ENCODE measurements at regions not wholly inside any gene's neighbourhood (a gene's known extent, or its start where the extent isn't known, plus 50 kb on each side); places are given as distances from the start of the nearest gene placed in this dataset.

GRCh38 chr3:118480101-118480860 is 554.4 kb downstream of the IGSF11 start:
- BruUV-seq (replicated peaks) = no TSS peak
- Histone ChIP-seq H3K9me1 (ENCODE audit: control insufficient read depth, insufficient read depth, low read length) (no peaks in the 10 kb centered on the region), H3K27me3 (ENCODE audit: control insufficient read depth in 2 of 2, insufficient read depth in 2 of 2, low read length in 2 of 2) (no peaks in the 10 kb centered on the region), H3K79me2 (ENCODE audit: control insufficient read depth, insufficient read depth, low read length) (no peaks in the 10 kb centered on the region), H3K4me3 (no peak overlapping the region), H3K36me3 (ENCODE audit: control insufficient read depth, insufficient read depth, low read length) (no peaks in the 10 kb centered on the region), H3K9ac (ENCODE audit: insufficient read depth in 1 of 2, low read depth in 2 of 2, low read length in 2 of 2) (no peak overlapping the region), H3K9me3 (replicated peaks; ENCODE audit: control insufficient read depth, insufficient read depth, low read depth, low read length) (no peaks in the 10 kb centered on the region), H2AFZ (ENCODE audit: low read depth, low read length) (no peak overlapping the region), H3K27ac (ENCODE audit: extremely low read depth, low read depth, low read length) (no peak overlapping the region), H3K4me2 (ENCODE audit: insufficient read depth, low read length) (no peak overlapping the region), H4K20me1 (replicated peaks; ENCODE audit: control insufficient read depth, insufficient read depth, low read length) (no peaks in the 10 kb centered on the region), H3K4me1 (replicated peaks in 1 of 2; ENCODE audit: control insufficient read depth in 2 of 2, insufficient read depth in 2 of 2, low read length in 2 of 2) (no peaks in the 10 kb centered on the region)
- ATAC-seq (no peak), FAIRE-seq (no peak), DNase-seq (ENCODE audit: extremely low read depth in 1 of 4, low spot score in 3 of 4) (no peak)
- ChIA-PET CTCF (ENCODE audit: low intra/inter-chr PET ratio) (no interaction called here), POLR2A (no interaction called here)
- in situ Hi-C loops (cut with MboI) = no loop called here
- TF ChIP-seq ZNF699 (CRISPR knock-in tag; IDR thresholded peaks at IDR 0.05; ENCODE audit: insufficient replicate concordance) (no peak), SPI1 (IDR thresholded peaks at IDR 0.05; ENCODE audit: borderline replicate concordance, low read depth, low read length) (peak; percentile 84)
- 19% methylated on average over 2 of the region's 4 CpGs for WGBS (ENCODE audit: insufficient coverage, low coverage, missing lambda C conversion rate)
- intact Hi-C loops (cut with micrococcal nuclease) = no loop called here

- Histone ChIP-seq H3K9me1 (ENCODE audit: control insufficient read depth, insufficient read depth, low read length) (no peaks in the 10 kb centered on the region), H3K4me1 (replicated peaks in 1 of 2; ENCODE audit: control insufficient read depth in 2 of 2, insufficient read depth in 2 of 2, low read length in 2 of 2) (no peaks in the 10 kb centered on the region), H2AFZ (ENCODE audit: low read depth, low read length) (no peak overlapping the region), H4K20me1 (replicated peaks; ENCODE audit: control insufficient read depth, insufficient read depth, low read length) (no peaks in the 10 kb centered on the region), H3K27ac (ENCODE audit: extremely low read depth, low read depth, low read length) (no peak overlapping the region), H3K27me3 (ENCODE audit: control insufficient read depth in 2 of 2, insufficient read depth in 2 of 2, low read length in 2 of 2) (no peaks in the 10 kb centered on the region), H3K79me2 (ENCODE audit: control insufficient read depth, insufficient read depth, low read length) (no peaks in the 10 kb centered on the region), H3K36me3 (ENCODE audit: control insufficient read depth, insufficient read depth, low read length) (no peaks in the 10 kb centered on the region), H3K9me3 (replicated peaks; ENCODE audit: control insufficient read depth, insufficient read depth, low read depth, low read length) (no peaks in the 10 kb centered on the region), H3K4me2 (ENCODE audit: insufficient read depth, low read length) (no peak overlapping the region), H3K4me3 (no peak overlapping the region), H3K9ac (ENCODE audit: insufficient read depth in 1 of 2, low read depth in 2 of 2, low read length in 2 of 2) (no peak overlapping the region)
- ChIA-PET CTCF (ENCODE audit: low intra/inter-chr PET ratio) (no interaction called here), POLR2A (no interaction called here)
- BruUV-seq (replicated peaks) = no TSS peak
- FAIRE-seq (no peak), DNase-seq (ENCODE audit: extremely low read depth in 1 of 4, low spot score in 3 of 4) (no peak), ATAC-seq (no peak)
- in situ Hi-C loops (cut with MboI) = no loop called here
- intact Hi-C loops (cut with micrococcal nuclease) = no loop called here
- WGBS (ENCODE audit: insufficient coverage, low coverage, missing lambda C conversion rate) = 18% methylated on average over 5 of the region's 5 CpGs
- TF ChIP-seq THRAP3 (IDR thresholded peaks at IDR 0.05; ENCODE audit: borderline replicate concordance) = no peak
- TF ChIP-seq CEBPZ (IDR thresholded peaks at IDR 0.05; ENCODE audit: borderline replicate concordance, low read depth, low read length) = no peak
- TF ChIP-seq NCOA2 (IDR thresholded peaks at IDR 0.05; ENCODE audit: partially characterized antibody in 2 of 2) = no peak
- no peak for TF ChIP-seq ZC3H11A (IDR thresholded peaks at IDR 0.05; ENCODE audit: low read depth, low read length)
- no peak for TF ChIP-seq TCF7L2 (IDR thresholded peaks at IDR 0.05; ENCODE audit: low read depth, low read length)
- no peak for TF ChIP-seq CEBPB (tag; IDR thresholded peaks at IDR 0.05)
- TF ChIP-seq NONO (IDR thresholded peaks at IDR 0.05; ENCODE audit: low read depth in 2 of 2, low read length in 1 of 2) = no peak
- TF ChIP-seq TEAD1 (CRISPR knock-in tag; IDR thresholded peaks at IDR 0.05) = no peak
- TF ChIP-seq IRF1 (CRISPR knock-in tag; IDR thresholded peaks at IDR 0.05; ENCODE audit: borderline replicate concordance) = no peak
- no peak for TF ChIP-seq ESRRA (IDR thresholded peaks at IDR 0.05; ENCODE audit: borderline replicate concordance, low read depth)
Measured at GRCh38 chr3:118485693-118486092, 549.0 kb downstream of the IGSF11 start.

All from K562 (cell line).